Stimulated activated CD4-positive, alpha-beta T cell treated with anti-CD3 and anti-CD28 coated beads, Interleukin-1b, Interleukin-23, amount 100 ng/mL, for 4 hours (primary cell): ENCODE measurements at regions not wholly inside any gene's neighbourhood (a gene's known extent, or its start where the extent isn't known, plus 50 kb on each side); places are given as distances from the start of the nearest gene placed in this dataset.
"Not testable (repeated sequence)": the region's sequence is repeated elsewhere in the genome, so short reads cannot be mapped to it uniquely, and the experiment has no call there.

ENCODE experiments used
- DNase-seq, 2 donors: peaks; one replicate each; pipeline ENCODE4 v3.0.0-alpha.2; 2020; ENCODE audit warnings: low read depth in 2 of 2

- DNase-seq = no peak
Measured at GRCh38 chr13:31385540-31385939, 185.8 kb downstream of the B3GLCT start.

GRCh38 chr13:31394506-31394905 is 194.7 kb downstream of the B3GLCT start:
- DNase-seq = no peak

GRCh38 chr13:31395090-31395489 is 195.3 kb downstream of the B3GLCT start:
- no peak for DNase-seq

- DNase-seq = no peak
Measured at GRCh38 chr13:31399690-31400089, 199.9 kb downstream of the B3GLCT start.

- DNase-seq = not testable (repeated sequence)
Measured at GRCh38 chr13:31403711-31404110, 203.9 kb downstream of the B3GLCT start.

GRCh38 chr13:31408927-31409326 is 209.2 kb downstream of the B3GLCT start:
- no peak for DNase-seq

- no peak for DNase-seq
Measured at GRCh38 chr13:31409678-31410356, 210.0 kb downstream of the B3GLCT start.

GRCh38 chr13:31413516-31413915 is 213.7 kb downstream of the B3GLCT start:
- DNase-seq = no peak

- no peak for DNase-seq
Measured at GRCh38 chr13:31416066-31416465, 216.3 kb downstream of the B3GLCT start.

- DNase-seq = no peak
Measured at GRCh38 chr13:31418186-31418585, 218.4 kb downstream of the B3GLCT start.

GRCh38 chr13:31421756-31422155 is 222.0 kb downstream of the B3GLCT start:
- no peak for DNase-seq

GRCh38 chr13:31424130-31424729 is 224.5 kb downstream of the B3GLCT start:
- DNase-seq = peak; percentile 16 to 20

GRCh38 chr13:31426395-31426794 is 226.6 kb downstream of the B3GLCT start:
- DNase-seq = no peak

GRCh38 chr13:31427151-31428100 is 227.7 kb downstream of the B3GLCT start:
- DNase-seq = no peak

- peak; percentile 5 to 21 for DNase-seq
Measured at GRCh38 chr13:31431722-31432137, 232.0 kb downstream of the B3GLCT start.

GRCh38 chr13:31433207-31433606 is 233.4 kb downstream of the B3GLCT start:
- DNase-seq = no peak

GRCh38 chr13:31433746-31434145 is 234.0 kb downstream of the B3GLCT start:
- DNase-seq = no peak

GRCh38 chr13:31434613-31435012 is 234.8 kb downstream of the B3GLCT start:
- DNase-seq = no peak

- no peak for DNase-seq
Measured at GRCh38 chr13:31435536-31435935, 235.8 kb downstream of the B3GLCT start.

- no peak for DNase-seq
Measured at GRCh38 chr13:31436478-31436877, 236.7 kb downstream of the B3GLCT start.

GRCh38 chr13:31437975-31438374 is 238.2 kb downstream of the B3GLCT start:
- DNase-seq = no peak

- no peak for DNase-seq
Measured at GRCh38 chr13:31440132-31440531, 240.4 kb downstream of the B3GLCT start.
